ENCODE measurements at regions not wholly inside any gene's neighbourhood (a gene's known extent, or its start where the extent isn't known, plus 50 kb on each side); places are given as distances from the start of the nearest gene placed in this dataset.

GRCh38 chr11:127412234-127412633 lies 411.7 kb upstream of the KIRREL3 start:
- FAIRE-seq = no peak
- DNase-seq (ENCODE audit: low spot score in 2 of 2) = no peak

GRCh38 chr11:127411283-127411682 lies 410.7 kb upstream of the KIRREL3 start:
- DNase-seq (ENCODE audit: low spot score in 2 of 2) = no peak
- no peak for FAIRE-seq

GRCh38 chr11:127395034-127395433 lies 394.5 kb upstream of the KIRREL3 start:
- no peak for DNase-seq (ENCODE audit: low spot score in 2 of 2)
- no peak for FAIRE-seq

GRCh38 chr11:127393460-127393997 lies 393.0 kb upstream of the KIRREL3 start:
- DNase-seq (ENCODE audit: low spot score in 2 of 2) (no peak), FAIRE-seq (no peak)

GRCh38 chr11:127392575-127392974 lies 392.0 kb upstream of the KIRREL3 start:
- DNase-seq (ENCODE audit: low spot score in 2 of 2) (no peak), FAIRE-seq (no peak)

- no peak for FAIRE-seq
Observed at GRCh38 chr11:127390465-127390864, 389.9 kb upstream of the KIRREL3 start.

GRCh38 chr11:127385071-127385470 lies 384.5 kb upstream of the KIRREL3 start:
- no peak for DNase-seq (ENCODE audit: low spot score in 2 of 2)
- FAIRE-seq = no peak

More at GRCh38 chr11:127390465-127390864, 389.9 kb upstream of the KIRREL3 start:
- DNase-seq (ENCODE audit: low spot score in 2 of 2) = no peak

- DNase-seq (ENCODE audit: low spot score in 2 of 2) = no peak
Observed at GRCh38 chr11:127383026-127383425, 382.5 kb upstream of the KIRREL3 start.

GRCh38 chr11:127381247-127381646 lies 380.7 kb upstream of the KIRREL3 start:
- FAIRE-seq (no peak), DNase-seq (ENCODE audit: low spot score in 2 of 2) (no peak)

More at GRCh38 chr11:127383026-127383425, 382.5 kb upstream of the KIRREL3 start:
- no peak for FAIRE-seq

GRCh38 chr11:127379686-127380085 lies 379.1 kb upstream of the KIRREL3 start:
- DNase-seq (ENCODE audit: low spot score in 2 of 2) = no peak
- FAIRE-seq = no peak

- DNase-seq (ENCODE audit: low spot score in 2 of 2) = no peak
- FAIRE-seq = no peak
Observed at GRCh38 chr11:127376301-127376700, 375.7 kb upstream of the KIRREL3 start.

- FAIRE-seq = no peak
- DNase-seq (ENCODE audit: low spot score in 2 of 2) = no peak
Observed at GRCh38 chr11:127369356-127369755, 368.8 kb upstream of the KIRREL3 start.

- FAIRE-seq = no peak
- no peak for DNase-seq (ENCODE audit: low spot score in 2 of 2)
Observed at GRCh38 chr11:127362754-127363308, 362.3 kb upstream of the KIRREL3 start.

- FAIRE-seq (no peak), DNase-seq (ENCODE audit: low spot score in 2 of 2) (no peak)
Observed at GRCh38 chr11:127358160-127358559, 357.6 kb upstream of the KIRREL3 start.

GRCh38 chr11:127350476-127350875 lies 349.9 kb upstream of the KIRREL3 start:
- DNase-seq (ENCODE audit: low spot score in 2 of 2) (no peak), FAIRE-seq (no peak)

GRCh38 chr11:127345819-127346459 lies 345.4 kb upstream of the KIRREL3 start:
- no peak for FAIRE-seq
- DNase-seq (ENCODE audit: low spot score in 2 of 2) = peak; percentile 25 to 32

GRCh38 chr11:127340438-127340837 lies 339.9 kb upstream of the KIRREL3 start:
- DNase-seq (ENCODE audit: low spot score in 2 of 2) (no peak), FAIRE-seq (no peak)

- no peak for DNase-seq (ENCODE audit: low spot score in 2 of 2)
- no peak for FAIRE-seq
Observed at GRCh38 chr11:127339376-127339775, 338.8 kb upstream of the KIRREL3 start.

- no peak for FAIRE-seq
- DNase-seq (ENCODE audit: low spot score in 2 of 2) = no peak
Observed at GRCh38 chr11:127338380-127339259, 338.1 kb upstream of the KIRREL3 start.

GRCh38 chr11:127334466-127334865 lies 333.9 kb upstream of the KIRREL3 start:
- DNase-seq (ENCODE audit: low spot score in 2 of 2) = no peak
- FAIRE-seq = no peak

GRCh38 chr11:127332896-127333295 lies 332.3 kb upstream of the KIRREL3 start:
- no peak for FAIRE-seq
- DNase-seq (ENCODE audit: low spot score in 2 of 2) = no peak
